Retinal pigment epithelial cell (primary cell): ENCODE measurements at regions not wholly inside any gene's neighbourhood (a gene's known extent, or its start where the extent isn't known, plus 50 kb on each side); places are given as distances from the start of the nearest gene placed in this dataset.

Experiments used
- DNase-seq: peaks from one replicate; pipeline ENCODE4 v3.0.0-alpha.2; 2010; ENCODE audit warnings: low read depth
- H3K4me3 ChIP-seq: 2 replicates; pipeline ENCODE4 v1.5.1; 2011; ENCODE audit warnings: mild to moderate bottlenecking, low read length, control low read depth, moderate library complexity
- TF ChIP-seq, protein P1 (sequence below): conservative IDR thresholded peaks from 2 replicates; pipeline ENCODE4 v1.5.1; 2011; ENCODE audit warnings: low read depth, low read length, control low read depth, inconsistent platforms

- no peak for DNase-seq
- H3K4me3 ChIP-seq, result peak overlapping the region; percentile 59
- TF ChIP-seq, protein P1, sequence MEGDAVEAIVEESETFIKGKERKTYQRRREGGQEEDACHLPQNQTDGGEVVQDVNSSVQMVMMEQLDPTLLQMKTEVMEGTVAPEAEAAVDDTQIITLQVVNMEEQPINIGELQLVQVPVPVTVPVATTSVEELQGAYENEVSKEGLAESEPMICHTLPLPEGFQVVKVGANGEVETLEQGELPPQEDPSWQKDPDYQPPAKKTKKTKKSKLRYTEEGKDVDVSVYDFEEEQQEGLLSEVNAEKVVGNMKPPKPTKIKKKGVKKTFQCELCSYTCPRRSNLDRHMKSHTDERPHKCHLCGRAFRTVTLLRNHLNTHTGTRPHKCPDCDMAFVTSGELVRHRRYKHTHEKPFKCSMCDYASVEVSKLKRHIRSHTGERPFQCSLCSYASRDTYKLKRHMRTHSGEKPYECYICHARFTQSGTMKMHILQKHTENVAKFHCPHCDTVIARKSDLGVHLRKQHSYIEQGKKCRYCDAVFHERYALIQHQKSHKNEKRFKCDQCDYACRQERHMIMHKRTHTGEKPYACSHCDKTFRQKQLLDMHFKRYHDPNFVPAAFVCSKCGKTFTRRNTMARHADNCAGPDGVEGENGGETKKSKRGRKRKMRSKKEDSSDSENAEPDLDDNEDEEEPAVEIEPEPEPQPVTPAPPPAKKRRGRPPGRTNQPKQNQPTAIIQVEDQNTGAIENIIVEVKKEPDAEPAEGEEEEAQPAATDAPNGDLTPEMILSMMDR, result no peak
Observed at GRCh38 chr7:25855854-25856782, 295.9 kb upstream of the NFE2L3 start.

- DNase-seq, result no peak
- peak overlapping the region; percentile 59 for H3K4me3 ChIP-seq
- TF ChIP-seq, protein P1, result no peak
Observed at GRCh38 chr7:25857376-25858067, 294.5 kb upstream of the NFE2L3 start.

- no peak overlapping the region for H3K4me3 ChIP-seq
- DNase-seq, result no peak
- TF ChIP-seq, protein P1, result no peak
Observed at GRCh38 chr7:25858200-25858524, 293.8 kb upstream of the NFE2L3 start.

GRCh38 chr7:25858525-25859411 lies 293.2 kb upstream of the NFE2L3 start:
- no peak for DNase-seq
- TF ChIP-seq, protein P1, result no peak
- no peak overlapping the region for H3K4me3 ChIP-seq

DNA sequence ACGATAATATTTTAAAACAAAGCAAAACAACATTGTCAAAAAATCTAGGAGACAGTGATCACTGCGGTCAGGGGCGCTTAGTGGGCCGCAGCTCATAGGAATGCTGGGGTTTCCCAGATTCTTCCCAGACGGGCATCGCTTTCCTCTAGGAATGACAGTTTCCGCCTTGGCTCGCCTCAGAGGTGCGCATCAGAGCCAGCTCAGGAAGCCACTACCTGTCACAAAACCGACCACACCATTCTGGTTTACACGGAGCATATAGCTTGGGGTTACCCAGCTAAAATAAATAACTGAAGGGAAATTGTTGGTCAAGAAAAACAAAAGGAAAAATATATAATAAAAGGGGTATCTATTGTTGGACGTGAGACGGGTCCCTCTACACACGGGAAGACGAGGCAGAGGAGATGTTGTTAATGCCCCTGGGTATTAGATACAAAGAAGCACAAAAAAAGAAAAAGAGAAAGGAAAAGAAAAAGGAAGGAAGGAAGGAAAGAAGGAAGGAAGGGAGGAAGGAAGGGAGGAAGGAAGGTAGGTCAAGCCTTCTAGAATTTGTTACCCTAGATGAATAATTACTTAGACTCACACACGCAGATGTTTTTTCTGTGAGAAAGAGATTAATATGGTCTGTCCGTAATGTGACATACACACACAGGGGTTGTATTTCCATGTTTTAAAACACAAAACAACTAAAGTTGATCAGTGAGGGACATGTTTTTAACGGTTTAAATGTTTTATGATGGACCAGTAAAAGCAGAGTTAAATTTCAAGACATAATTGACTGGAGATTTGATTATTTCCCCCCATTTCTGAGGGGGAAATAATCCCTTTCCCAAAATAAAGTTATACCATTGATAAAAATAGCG lies 292.4 kb upstream of the NFE2L3 start:
- no peak overlapping the region for H3K4me3 ChIP-seq
- TF ChIP-seq, protein P1, result no peak
- DNase-seq, result no peak
